Right lobe of liver (tissue), 4 donors: ENCODE measurements at regions not wholly inside any gene's neighbourhood (a gene's known extent, or its start where the extent isn't known, plus 50 kb on each side); places are given as distances from the start of the nearest gene placed in this dataset.

Experiments used
- POLR2A ChIP-seq: fragments of 450-650 bp; IDR thresholded peaks from one replicate; pipeline ENCODE4 v1.6.1; 2017; ENCODE audit warnings: antibody characterized with exemption, mild to moderate bottlenecking
- TF ChIP-seq, protein P1 (sequence below), 4 donors: fragments of 200-600 bp in 3 of 4; fragments of 450-650 bp in 1 of 4; IDR thresholded peaks; one replicate each; pipeline versions ENCODE4 v1.5.1 to v1.8.0; 2016 to 2022; ENCODE audit warnings: antibody characterized with exemption in 4 of 4, mild to moderate bottlenecking in 2 of 4
- donor health status: DM: no; HTN: no; CAD: no.
- donor health status: DM: no; HTN: no; CAD: no.
- donor health status: DM: no; HTN: yes; CAD: no.

DNA sequence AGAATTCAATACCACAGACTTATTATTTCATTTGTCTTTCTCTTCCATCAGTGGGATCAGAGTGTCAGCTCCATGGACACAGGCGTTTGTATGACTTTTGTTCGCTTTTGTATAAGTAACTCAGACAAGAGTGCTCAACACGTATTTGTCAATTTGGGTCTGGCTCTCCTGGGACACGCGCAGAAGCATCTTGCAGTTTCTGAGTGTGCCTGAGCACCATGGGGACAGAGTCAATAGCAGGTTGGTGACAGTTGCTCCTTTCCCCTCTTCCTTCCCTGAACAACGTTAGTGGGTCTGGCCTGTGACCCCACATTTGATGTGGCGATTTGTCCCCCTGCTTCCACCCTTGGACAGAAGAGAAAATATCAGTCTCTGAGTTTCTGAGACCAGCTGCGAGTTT, 120.4 kb upstream of the SDK1 start:
- TF ChIP-seq, protein P1, sequence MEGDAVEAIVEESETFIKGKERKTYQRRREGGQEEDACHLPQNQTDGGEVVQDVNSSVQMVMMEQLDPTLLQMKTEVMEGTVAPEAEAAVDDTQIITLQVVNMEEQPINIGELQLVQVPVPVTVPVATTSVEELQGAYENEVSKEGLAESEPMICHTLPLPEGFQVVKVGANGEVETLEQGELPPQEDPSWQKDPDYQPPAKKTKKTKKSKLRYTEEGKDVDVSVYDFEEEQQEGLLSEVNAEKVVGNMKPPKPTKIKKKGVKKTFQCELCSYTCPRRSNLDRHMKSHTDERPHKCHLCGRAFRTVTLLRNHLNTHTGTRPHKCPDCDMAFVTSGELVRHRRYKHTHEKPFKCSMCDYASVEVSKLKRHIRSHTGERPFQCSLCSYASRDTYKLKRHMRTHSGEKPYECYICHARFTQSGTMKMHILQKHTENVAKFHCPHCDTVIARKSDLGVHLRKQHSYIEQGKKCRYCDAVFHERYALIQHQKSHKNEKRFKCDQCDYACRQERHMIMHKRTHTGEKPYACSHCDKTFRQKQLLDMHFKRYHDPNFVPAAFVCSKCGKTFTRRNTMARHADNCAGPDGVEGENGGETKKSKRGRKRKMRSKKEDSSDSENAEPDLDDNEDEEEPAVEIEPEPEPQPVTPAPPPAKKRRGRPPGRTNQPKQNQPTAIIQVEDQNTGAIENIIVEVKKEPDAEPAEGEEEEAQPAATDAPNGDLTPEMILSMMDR (IDR thresholded peaks at IDR 0.05): no peak
- no peak for TF ChIP-seq POLR2A
